Gastrocnemius medialis (tissue), 4 donors: ENCODE measurements at regions not wholly inside any gene's neighbourhood (a gene's known extent, or its start where the extent isn't known, plus 50 kb on each side); places are given as distances from the start of the nearest gene placed in this dataset.

Experiments
- ATAC-seq, 2 donors: fragments of 150-250 bp; one replicate each; pipeline ENCODE4 v1.9.1; 2016
- DNase-seq, 2 donors: peaks; one replicate each; pipeline ENCODE4 v3.0.0-alpha.2; 2019
- H3K27ac ChIP-seq, 4 donors: fragments of 200-600 bp; sonication (generic); 1 replicate in 1 of 4; 2 replicates in 3 of 4; pipeline ENCODE4 v1.5.1; 2016 to 2018; ENCODE audit warnings: mild to moderate bottlenecking in 2 of 4, moderate library complexity in 1 of 4
- H3K27me3 ChIP-seq, 3 donors: fragments of 200-600 bp; sonication (generic) in 2 of 3; 1 replicate in 1 of 3; 2 replicates in 2 of 3; pipeline versions ENCODE4 v1.5.1 to v1.6.0; 2016 to 2019; ENCODE audit warnings: mild to moderate bottlenecking in 1 of 3, moderate library complexity in 1 of 3
- H3K36me3 ChIP-seq, 2 donors: fragments of 200-600 bp; sonication (generic) in 1 of 2; one replicate each; pipeline ENCODE4 v1.5.1; 2017 to 2018
- H3K4me1 ChIP-seq, 2 donors: fragments of 200-600 bp; sonication (generic) in 1 of 2; one replicate each; pipeline ENCODE4 v1.5.1; 2016 to 2017; ENCODE audit warnings: mild to moderate bottlenecking in 2 of 2
- H3K4me3 ChIP-seq, 4 donors: fragments of 200-600 bp; sonication (generic) in 3 of 4; 1 replicate in 1 of 4; 2 replicates in 3 of 4; pipeline ENCODE4 v1.5.1; 2016 to 2019; ENCODE audit warnings: mild to moderate bottlenecking in 2 of 4
- H3K9me3 ChIP-seq, 3 donors: fragments of 200-600 bp; sonication (generic) in 2 of 3; 1 replicate in 1 of 3; 2 replicates in 2 of 3; pipeline ENCODE4 v1.5.1; 2016 to 2019
- CTCF ChIP-seq, 5 experiments: fragments of 450-650 bp in 3 of 5; fragments of 200-600 bp in 2 of 5; sonication (generic) in 2 of 5; IDR thresholded peaks in 4 of 5; conservative IDR thresholded peaks in 1 of 5; 1 replicate in 4 of 5; 2 replicates in 1 of 5; pipeline ENCODE4 v1.5.1; 2016 to 2019; ENCODE audit warnings: antibody characterized with exemption in 5 of 5, mild to moderate bottlenecking in 3 of 5, moderate library complexity in 3 of 5
- POLR2A ChIP-seq, 2 donors: fragments of 450-650 bp; IDR thresholded peaks; one replicate each; pipeline ENCODE4 v1.6.1; 2017; ENCODE audit warnings: antibody characterized with exemption in 2 of 2, mild to moderate bottlenecking in 2 of 2, moderate library complexity in 2 of 2
- in situ Hi-C, 4 donors: fragments of 200-750 bp; cut with MboI; loops; one replicate each; pipeline versions ENCODE4 v1.15.0 to v1.8.0; 2017; ENCODE audit warnings: low sequenced_read_pairs in 4 of 4
- intact Hi-C: fragments of 100-400 bp; cut with DNase I; formaldehyde crosslinking; loops from one replicate; pipeline ENCODE4 v1.15.1; 2023; ENCODE audit warnings: low total_unique reads

- H3K4me1 ChIP-seq = no peaks in the 10 kb centered on the region
- H3K4me3 ChIP-seq = no peak overlapping the region
- TF ChIP-seq POLR2A (IDR thresholded peaks at IDR 0.05) (no peak), CTCF (IDR thresholded peaks at IDR 0.05 in 4 of 5, conservative IDR thresholded peaks at IDR 0.05 in 1 of 5) (no peak)
- H3K27ac ChIP-seq = no peak overlapping the region
- H3K27me3 ChIP-seq = no peaks in the 10 kb centered on the region
- ATAC-seq (no peak), DNase-seq (no peak)
- H3K36me3 ChIP-seq = no peaks in the 10 kb centered on the region
- no peaks in the 10 kb centered on the region for H3K9me3 ChIP-seq
- intact Hi-C loops (no loop called here), in situ Hi-C loops (no loop called here)
Measured at GRCh38 chr13:38167164-38167822, 182.4 kb upstream of the UFM1 start.

GRCh38 chr13:38166116-38166515 is 183.5 kb upstream of the UFM1 start:
- intact Hi-C loops (no loop called here), in situ Hi-C loops (no loop called here)
- Histone ChIP-seq H3K36me3 (no peaks in the 10 kb centered on the region), H3K4me3 (no peak overlapping the region), H3K9me3 (no peaks in the 10 kb centered on the region), H3K27me3 (no peaks in the 10 kb centered on the region), H3K4me1 (no peaks in the 10 kb centered on the region), H3K27ac (no peak overlapping the region)
- ATAC-seq (no peak), DNase-seq (no peak)
- no peak for TF ChIP-seq POLR2A (IDR thresholded peaks at IDR 0.05)
- TF ChIP-seq CTCF (IDR thresholded peaks at IDR 0.05 in 4 of 5, conservative IDR thresholded peaks at IDR 0.05 in 1 of 5) = no peak

- Histone ChIP-seq H3K27ac (no peak overlapping the region), H3K27me3 (no peaks in the 10 kb centered on the region), H3K4me3 (no peak overlapping the region), H3K36me3 (no peaks in the 10 kb centered on the region), H3K4me1 (no peaks in the 10 kb centered on the region), H3K9me3 (no peaks in the 10 kb centered on the region)
- ATAC-seq (no peak), DNase-seq (no peak)
- in situ Hi-C loops (no loop called here), intact Hi-C loops (no loop called here)
- TF ChIP-seq POLR2A (IDR thresholded peaks at IDR 0.05) (no peak), CTCF (IDR thresholded peaks at IDR 0.05 in 4 of 5, conservative IDR thresholded peaks at IDR 0.05 in 1 of 5) (no peak)
Measured at GRCh38 chr13:38160131-38160530, 189.5 kb upstream of the UFM1 start.

GRCh38 chr13:38159710-38160109 is 189.9 kb upstream of the UFM1 start:
- TF ChIP-seq CTCF (IDR thresholded peaks at IDR 0.05 in 4 of 5, conservative IDR thresholded peaks at IDR 0.05 in 1 of 5) (no peak), POLR2A (IDR thresholded peaks at IDR 0.05) (no peak)
- Histone ChIP-seq H3K4me3 (no peak overlapping the region), H3K27ac (no peak overlapping the region), H3K27me3 (no peaks in the 10 kb centered on the region), H3K36me3 (no peaks in the 10 kb centered on the region), H3K9me3 (no peaks in the 10 kb centered on the region), H3K4me1 (no peaks in the 10 kb centered on the region)
- intact Hi-C loops = no loop called here
- ATAC-seq (no peak), DNase-seq (no peak)
- in situ Hi-C loops = no loop called here

- no peak overlapping the region for H3K4me3 ChIP-seq
- H3K27me3 ChIP-seq = no peaks in the 10 kb centered on the region
- DNase-seq = no peak
- H3K9me3 ChIP-seq = no peaks in the 10 kb centered on the region
- no peaks in the 10 kb centered on the region for H3K36me3 ChIP-seq
- in situ Hi-C loops (no loop called here), intact Hi-C loops (no loop called here)
- H3K4me1 ChIP-seq = no peaks in the 10 kb centered on the region
- H3K27ac ChIP-seq = no peak overlapping the region
- TF ChIP-seq CTCF (IDR thresholded peaks at IDR 0.05 in 4 of 5, conservative IDR thresholded peaks at IDR 0.05 in 1 of 5) (no peak), POLR2A (IDR thresholded peaks at IDR 0.05) (no peak)
- no peak for ATAC-seq
Measured at GRCh38 chr13:38147050-38147449, 202.6 kb upstream of the UFM1 start.
